WERI-Rb-1 (cell line): ENCODE measurements at regions not wholly inside any gene's neighbourhood (a gene's known extent, or its start where the extent isn't known, plus 50 kb on each side); places are given as distances from the start of the nearest gene placed in this dataset.
"Not testable (repeated sequence)": the region's sequence is repeated elsewhere in the genome, so short reads cannot be mapped to it uniquely, and the experiment has no call there.

Experiments
- DNase-seq: peaks from one replicate; pipeline ENCODE4 v3.0.0-alpha.2; 2020
- H3K27ac ChIP-seq: fragments of 250-450 bp; sonication (Bioruptor Pico); 2 replicates; pipeline ENCODE4 v1.5.1; 2020; ENCODE audit warnings: mild to moderate bottlenecking, moderate library complexity
- H3K27me3 ChIP-seq: fragments of 250-450 bp; sonication (Bioruptor Pico); 2 replicates; pipeline ENCODE4 v1.5.1; 2021; ENCODE audit warnings: mild to moderate bottlenecking, low read depth, moderate library complexity; ENCODE audit not compliant: insufficient read depth, severe bottlenecking
- H3K36me3 ChIP-seq: fragments of 250-450 bp; sonication (Bioruptor Pico); 2 replicates; pipeline ENCODE4 v1.5.1; 2020; ENCODE audit warnings: mild to moderate bottlenecking, moderate library complexity
- H3K4me3 ChIP-seq: 2 replicates; pipeline ENCODE4 v1.5.1; 2011; ENCODE audit warnings: low read depth, mild to moderate bottlenecking, control low read depth, low read length
- H3K9me3 ChIP-seq: fragments of 250-450 bp; sonication (Bioruptor Pico); 2 replicates; pipeline ENCODE4 v1.5.1; 2021; ENCODE audit warnings: mild to moderate bottlenecking, moderate library complexity; ENCODE audit not compliant: severe bottlenecking
- CTCF ChIP-seq: IDR thresholded peaks from 2 replicates; pipeline ENCODE4 v1.5.1; 2011; ENCODE audit warnings: low read depth, mild to moderate bottlenecking, control low read depth, inconsistent platforms, low read length

GRCh38 chr1:190003376-190003775 is 474.3 kb downstream of the BRINP3 start:
- H3K27ac ChIP-seq: no peak overlapping the region
- H3K9me3 ChIP-seq: no peaks in the 10 kb centered on the region
- DNase-seq: no peak
- TF ChIP-seq CTCF: no peak
- H3K36me3 ChIP-seq: no peaks in the 10 kb centered on the region
- H3K27me3 ChIP-seq: no peaks in the 10 kb centered on the region
- no peak overlapping the region for H3K4me3 ChIP-seq

GRCh38 chr1:190011585-190011984 is 466.1 kb downstream of the BRINP3 start:
- Histone ChIP-seq H3K36me3 (no peaks in the 10 kb centered on the region), H3K9me3 (no peaks in the 10 kb centered on the region), H3K27me3 (no peaks in the 10 kb centered on the region), H3K27ac (no peak overlapping the region), H3K4me3 (no peak overlapping the region)
- no peak for DNase-seq
- TF ChIP-seq CTCF: no peak

- DNase-seq, H3K9me3 ChIP-seq, H3K36me3 ChIP-seq, H3K27me3 ChIP-seq, H3K27ac ChIP-seq, H3K4me3 ChIP-seq: not testable (repeated sequence)
These were observed 458.5 kb downstream of the BRINP3 start for GRCh38 chr1:190019151-190019550.

- H3K9me3 ChIP-seq: no peaks in the 10 kb centered on the region
- no peak overlapping the region for H3K4me3 ChIP-seq
- DNase-seq: no peak
- no peak for TF ChIP-seq CTCF
- no peaks in the 10 kb centered on the region for H3K27me3 ChIP-seq
- H3K27ac ChIP-seq: no peak overlapping the region
- H3K36me3 ChIP-seq: no peaks in the 10 kb centered on the region
These were observed 457.9 kb downstream of the BRINP3 start for GRCh38 chr1:190019717-190020116.

GRCh38 chr1:190022709-190023108 is 455.0 kb downstream of the BRINP3 start:
- Histone ChIP-seq H3K36me3 (no peaks in the 10 kb centered on the region), H3K27me3 (no peaks in the 10 kb centered on the region), H3K9me3 (no peaks in the 10 kb centered on the region), H3K27ac (no peak overlapping the region), H3K4me3 (no peak overlapping the region)
- no peak for TF ChIP-seq CTCF
- no peak for DNase-seq

- no peak overlapping the region for H3K4me3 ChIP-seq
These were observed 448.2 kb downstream of the BRINP3 start for GRCh38 chr1:190029441-190029840.

More at GRCh38 chr1:190029441-190029840, 448.2 kb downstream of the BRINP3 start:
- Histone ChIP-seq H3K9me3 (no peaks in the 10 kb centered on the region), H3K36me3 (no peaks in the 10 kb centered on the region), H3K27me3 (no peaks in the 10 kb centered on the region), H3K27ac (no peak overlapping the region)
- TF ChIP-seq CTCF: no peak
- DNase-seq: no peak
